Osteocyte (in vitro differentiated cells): ENCODE measurements at regions not wholly inside any gene's neighbourhood (a gene's known extent, or its start where the extent isn't known, plus 50 kb on each side); places are given as distances from the start of the nearest gene placed in this dataset.

Source experiments
- DNase-seq: peaks from one replicate; pipeline ENCODE4 v3.0.0; 2021; ENCODE audit warnings: mixed read lengths; ENCODE audit not compliant: unreplicated experiment; ENCODE audit errors: extremely low spot score
- H3K27ac Mint-ChIP-seq: one replicate; pipeline ENCODE4 v1.8.0; 2021; ENCODE audit warnings: mild to moderate bottlenecking, mixed read lengths; ENCODE audit not compliant: unreplicated experiment
- H3K27me3 Mint-ChIP-seq: one replicate; pipeline ENCODE4 v1.8.0; 2021; ENCODE audit warnings: mixed read lengths; ENCODE audit not compliant: unreplicated experiment
- H3K36me3 Mint-ChIP-seq: one replicate; pipeline ENCODE4 v1.8.0; 2021; ENCODE audit warnings: mixed read lengths; ENCODE audit not compliant: unreplicated experiment
- H3K4me1 Mint-ChIP-seq: one replicate; pipeline ENCODE4 v1.8.0; 2021; ENCODE audit warnings: mixed read lengths; ENCODE audit not compliant: unreplicated experiment
- H3K4me3 Mint-ChIP-seq: one replicate; pipeline ENCODE4 v1.8.0; 2021; ENCODE audit warnings: mild to moderate bottlenecking, moderate library complexity, mixed read lengths; ENCODE audit not compliant: unreplicated experiment
- H3K9me3 Mint-ChIP-seq: one replicate; pipeline ENCODE4 v1.8.0; 2021; ENCODE audit warnings: mixed read lengths; ENCODE audit not compliant: unreplicated experiment
- TF ChIP-seq, protein P1 (sequence below): fragments of 200-600 bp; sonication (generic); IDR thresholded peaks from 2 replicates; pipeline ENCODE4 v1.5.0; 2021; ENCODE audit warnings: antibody characterized with exemption, mild to moderate bottlenecking, moderate library complexity

DNA sequence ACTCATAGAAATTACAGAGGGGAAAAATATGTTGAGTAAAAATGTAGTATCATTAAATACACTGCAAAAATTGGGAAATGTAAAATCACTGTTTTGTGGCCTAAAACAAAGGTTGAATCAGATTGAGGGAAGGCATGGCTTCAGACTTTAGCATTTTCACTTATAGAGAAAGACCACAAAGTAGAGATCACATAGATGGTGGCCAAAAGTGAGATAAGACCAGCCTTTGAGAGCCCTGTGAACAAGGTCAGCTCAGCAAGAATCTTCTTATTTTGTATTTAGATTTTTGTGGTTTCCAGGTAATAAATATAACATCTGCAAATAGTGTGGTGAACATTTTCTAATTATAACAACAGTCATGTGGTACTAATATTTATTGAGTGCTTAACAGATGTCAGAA, 544.8 kb upstream of the DPPA4 start:
- Mint-ChIP-seq H3K36me3 (peaks cover 5% of the 10 kb centered on the region), H3K4me1 (no peaks in the 10 kb centered on the region), H3K4me3 (no peak overlapping the region), H3K27ac (no peak overlapping the region), H3K9me3 (peaks cover 11% of the 10 kb centered on the region), H3K27me3 (no peaks in the 10 kb centered on the region)
- DNase-seq = no peak
- TF ChIP-seq, protein P1, sequence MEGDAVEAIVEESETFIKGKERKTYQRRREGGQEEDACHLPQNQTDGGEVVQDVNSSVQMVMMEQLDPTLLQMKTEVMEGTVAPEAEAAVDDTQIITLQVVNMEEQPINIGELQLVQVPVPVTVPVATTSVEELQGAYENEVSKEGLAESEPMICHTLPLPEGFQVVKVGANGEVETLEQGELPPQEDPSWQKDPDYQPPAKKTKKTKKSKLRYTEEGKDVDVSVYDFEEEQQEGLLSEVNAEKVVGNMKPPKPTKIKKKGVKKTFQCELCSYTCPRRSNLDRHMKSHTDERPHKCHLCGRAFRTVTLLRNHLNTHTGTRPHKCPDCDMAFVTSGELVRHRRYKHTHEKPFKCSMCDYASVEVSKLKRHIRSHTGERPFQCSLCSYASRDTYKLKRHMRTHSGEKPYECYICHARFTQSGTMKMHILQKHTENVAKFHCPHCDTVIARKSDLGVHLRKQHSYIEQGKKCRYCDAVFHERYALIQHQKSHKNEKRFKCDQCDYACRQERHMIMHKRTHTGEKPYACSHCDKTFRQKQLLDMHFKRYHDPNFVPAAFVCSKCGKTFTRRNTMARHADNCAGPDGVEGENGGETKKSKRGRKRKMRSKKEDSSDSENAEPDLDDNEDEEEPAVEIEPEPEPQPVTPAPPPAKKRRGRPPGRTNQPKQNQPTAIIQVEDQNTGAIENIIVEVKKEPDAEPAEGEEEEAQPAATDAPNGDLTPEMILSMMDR = no peak

DNA sequence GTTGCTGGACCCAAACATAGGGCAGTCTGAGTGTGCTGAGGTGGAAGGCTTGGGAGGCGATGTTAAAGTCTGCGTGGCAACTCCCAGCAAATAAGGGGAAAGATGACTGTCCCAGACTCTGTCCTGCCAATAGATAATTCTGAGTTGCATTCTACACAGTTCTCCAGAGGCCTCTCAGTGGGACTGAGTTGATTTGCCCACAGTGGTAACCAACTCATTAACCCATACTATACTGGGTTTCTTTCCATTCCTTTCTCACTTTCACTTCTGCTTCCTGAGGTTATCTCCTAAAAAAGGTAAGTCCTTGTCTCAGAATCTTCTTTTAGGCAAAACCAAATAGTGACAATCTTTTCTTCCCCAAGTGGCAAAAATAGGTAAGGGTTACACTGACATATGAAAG, 549.9 kb upstream of the DPPA4 start:
- no peak overlapping the region for H3K4me3 Mint-ChIP-seq
- peaks cover 3% of the 10 kb centered on the region for H3K36me3 Mint-ChIP-seq
- H3K27ac Mint-ChIP-seq = no peak overlapping the region
- H3K9me3 Mint-ChIP-seq = peaks cover 20% of the 10 kb centered on the region
- no peaks in the 10 kb centered on the region for H3K27me3 Mint-ChIP-seq
- no peaks in the 10 kb centered on the region for H3K4me1 Mint-ChIP-seq
- TF ChIP-seq, protein P1 = no peak
- no peak for DNase-seq

DNA sequence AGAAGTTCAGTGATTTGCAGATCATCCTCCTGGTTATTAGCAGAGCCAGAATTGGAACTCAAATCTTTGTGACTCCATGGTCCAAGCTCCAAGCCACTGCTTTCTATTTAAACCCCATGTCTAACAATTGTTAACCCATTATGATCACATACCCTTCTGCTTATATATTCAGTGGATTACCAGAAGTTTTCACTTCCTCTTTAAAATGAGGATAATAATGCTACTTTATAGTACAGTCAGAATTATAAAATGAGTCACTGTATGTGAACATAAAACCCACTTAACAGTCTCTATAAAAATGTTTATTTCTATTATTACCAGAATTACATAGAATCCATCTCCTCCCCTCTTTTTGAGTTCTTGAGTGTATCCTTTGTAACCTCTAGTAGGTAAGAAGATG, 550.7 kb upstream of the DPPA4 start:
- Mint-ChIP-seq H3K36me3 (peaks cover 3% of the 10 kb centered on the region), H3K27ac (no peak overlapping the region), H3K9me3 (peaks cover 15% of the 10 kb centered on the region), H3K27me3 (no peaks in the 10 kb centered on the region), H3K4me3 (no peak overlapping the region), H3K4me1 (no peaks in the 10 kb centered on the region)
- no peak for DNase-seq
- TF ChIP-seq, protein P1 = no peak

DNA sequence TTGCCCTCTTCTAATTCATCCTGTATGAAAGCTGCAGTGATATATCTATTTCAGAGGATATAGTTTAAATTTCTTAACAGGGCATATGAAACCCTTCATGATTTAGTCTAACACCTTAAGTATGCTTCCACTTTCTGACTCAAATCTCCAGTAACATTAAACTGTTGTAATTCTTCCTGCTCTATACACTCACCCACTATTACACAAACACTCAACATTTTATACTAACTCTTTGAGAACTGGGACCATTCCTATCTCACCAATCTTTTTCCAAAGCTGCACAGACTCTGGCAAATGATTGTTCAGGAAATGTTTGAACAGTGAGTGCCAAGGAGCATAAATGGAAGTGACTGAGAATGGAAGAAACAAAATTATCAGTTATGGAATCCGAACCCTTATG, 560.4 kb upstream of the DPPA4 start:
- no peaks in the 10 kb centered on the region for H3K9me3 Mint-ChIP-seq
- H3K4me1 Mint-ChIP-seq = peaks cover 10% of the 10 kb centered on the region
- no peaks in the 10 kb centered on the region for H3K36me3 Mint-ChIP-seq
- DNase-seq = no peak
- H3K4me3 Mint-ChIP-seq = no peak overlapping the region
- H3K27ac Mint-ChIP-seq = no peak overlapping the region
- H3K27me3 Mint-ChIP-seq = no peaks in the 10 kb centered on the region
- TF ChIP-seq, protein P1 = no peak

DNA sequence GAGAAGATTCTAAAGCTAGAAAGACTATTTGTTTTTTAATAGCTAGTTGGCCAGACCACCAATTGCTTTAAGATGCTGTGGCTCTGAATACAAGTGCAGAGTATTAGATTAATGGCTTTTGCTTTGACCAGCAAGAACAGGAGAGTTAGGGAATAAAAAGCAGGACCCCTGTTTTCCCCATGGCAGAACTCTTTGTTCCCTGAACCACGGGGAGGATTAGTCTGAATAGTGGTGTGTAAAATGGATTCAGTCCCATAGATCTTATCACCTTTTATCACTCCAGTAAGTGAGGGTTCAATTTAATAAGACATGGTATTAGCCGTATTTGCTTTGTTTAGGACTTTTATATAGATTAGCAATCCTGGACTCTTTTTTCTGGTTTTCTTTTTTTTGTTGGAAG, 562.6 kb upstream of the DPPA4 start:
- Mint-ChIP-seq H3K36me3 (no peaks in the 10 kb centered on the region), H3K27ac (no peak overlapping the region), H3K27me3 (no peaks in the 10 kb centered on the region), H3K4me1 (peaks cover 7% of the 10 kb centered on the region), H3K4me3 (no peak overlapping the region), H3K9me3 (peaks cover 4% of the 10 kb centered on the region)
- TF ChIP-seq, protein P1 = no peak
- DNase-seq = no peak
